HL-60 (cell line): ENCODE measurements at regions not wholly inside any gene's neighbourhood (a gene's known extent, or its start where the extent isn't known, plus 50 kb on each side); places are given as distances from the start of the nearest gene placed in this dataset.

Experiments used
- DNase-seq, 2 experiments: peaks; one replicate each; pipeline ENCODE4 v3.0.0-alpha.2; 2010 to 2020; ENCODE audit warnings: low read depth in 1 of 2, low spot score in 1 of 2
- H3K27ac ChIP-seq: fragments of 250-450 bp; sonication (Bioruptor Pico); replicated peaks from 2 replicates; pipeline ENCODE4 v1.5.1; 2020; ENCODE audit warnings: mild to moderate bottlenecking, moderate library complexity
- H3K27me3 ChIP-seq: fragments of 250-450 bp; sonication (Bioruptor Pico); 2 replicates; pipeline ENCODE4 v1.5.1; 2021; ENCODE audit warnings: mild to moderate bottlenecking, moderate library complexity; ENCODE audit not compliant: insufficient read depth, poor library complexity, severe bottlenecking
- H3K4me3 ChIP-seq: replicated peaks from 2 replicates; pipeline ENCODE4 v1.5.1; 2011; ENCODE audit warnings: mild to moderate bottlenecking, control low read depth, low read length; ENCODE audit not compliant: insufficient read depth
- GABPA ChIP-seq: IDR thresholded peaks from 2 replicates; pipeline ENCODE4 v1.6.1; 2012; ENCODE audit warnings: low read depth
- POLR2AphosphoS5 ChIP-seq: IDR thresholded peaks from 2 replicates; pipeline ENCODE4 v1.6.1; 2012; ENCODE audit warnings: low read depth
- SPI1 ChIP-seq: IDR thresholded peaks from 2 replicates; pipeline ENCODE4 v1.6.1; 2012; ENCODE audit warnings: low read depth, mild to moderate bottlenecking, borderline replicate concordance
- TF ChIP-seq, protein P1 (sequence below): IDR thresholded peaks from 2 replicates; pipeline ENCODE4 v1.6.1; 2012; ENCODE audit warnings: low read depth; ENCODE audit not compliant: insufficient replicate concordance
- TF ChIP-seq, protein P2 (sequence below): IDR thresholded peaks from one replicate; pipeline ENCODE4 v1.5.1; 2011; ENCODE audit warnings: low read length, control low read depth, inconsistent platforms; ENCODE audit not compliant: insufficient read depth

GRCh38 chr5:156174225-156174624 is 152.7 kb upstream of the SGCD start:
- Histone ChIP-seq H3K27me3 (no peaks in the 10 kb centered on the region), H3K27ac (no peak overlapping the region), H3K4me3 (no peak overlapping the region)
- no peak for DNase-seq
- TF ChIP-seq POLR2AphosphoS5 = no peak

DNA sequence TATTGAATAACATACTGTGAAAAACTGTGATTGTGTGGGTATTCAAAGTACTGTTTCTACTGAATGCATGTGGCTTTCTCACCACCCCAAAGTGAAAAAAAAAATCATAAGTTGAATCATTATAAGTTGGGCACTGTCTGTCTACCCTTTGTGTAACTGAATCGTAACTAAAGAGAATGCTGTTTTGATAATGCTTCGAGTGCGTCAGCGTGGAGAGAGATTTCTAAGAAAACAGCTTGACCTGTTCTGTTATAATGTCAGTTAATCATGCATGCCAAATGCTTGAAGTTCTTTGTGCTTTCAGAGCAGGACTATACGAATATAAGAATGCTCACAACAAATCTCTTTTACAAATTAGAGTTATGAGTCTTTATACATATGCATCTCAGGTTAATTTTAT is 148.8 kb upstream of the SGCD start:
- TF ChIP-seq, protein P1, sequence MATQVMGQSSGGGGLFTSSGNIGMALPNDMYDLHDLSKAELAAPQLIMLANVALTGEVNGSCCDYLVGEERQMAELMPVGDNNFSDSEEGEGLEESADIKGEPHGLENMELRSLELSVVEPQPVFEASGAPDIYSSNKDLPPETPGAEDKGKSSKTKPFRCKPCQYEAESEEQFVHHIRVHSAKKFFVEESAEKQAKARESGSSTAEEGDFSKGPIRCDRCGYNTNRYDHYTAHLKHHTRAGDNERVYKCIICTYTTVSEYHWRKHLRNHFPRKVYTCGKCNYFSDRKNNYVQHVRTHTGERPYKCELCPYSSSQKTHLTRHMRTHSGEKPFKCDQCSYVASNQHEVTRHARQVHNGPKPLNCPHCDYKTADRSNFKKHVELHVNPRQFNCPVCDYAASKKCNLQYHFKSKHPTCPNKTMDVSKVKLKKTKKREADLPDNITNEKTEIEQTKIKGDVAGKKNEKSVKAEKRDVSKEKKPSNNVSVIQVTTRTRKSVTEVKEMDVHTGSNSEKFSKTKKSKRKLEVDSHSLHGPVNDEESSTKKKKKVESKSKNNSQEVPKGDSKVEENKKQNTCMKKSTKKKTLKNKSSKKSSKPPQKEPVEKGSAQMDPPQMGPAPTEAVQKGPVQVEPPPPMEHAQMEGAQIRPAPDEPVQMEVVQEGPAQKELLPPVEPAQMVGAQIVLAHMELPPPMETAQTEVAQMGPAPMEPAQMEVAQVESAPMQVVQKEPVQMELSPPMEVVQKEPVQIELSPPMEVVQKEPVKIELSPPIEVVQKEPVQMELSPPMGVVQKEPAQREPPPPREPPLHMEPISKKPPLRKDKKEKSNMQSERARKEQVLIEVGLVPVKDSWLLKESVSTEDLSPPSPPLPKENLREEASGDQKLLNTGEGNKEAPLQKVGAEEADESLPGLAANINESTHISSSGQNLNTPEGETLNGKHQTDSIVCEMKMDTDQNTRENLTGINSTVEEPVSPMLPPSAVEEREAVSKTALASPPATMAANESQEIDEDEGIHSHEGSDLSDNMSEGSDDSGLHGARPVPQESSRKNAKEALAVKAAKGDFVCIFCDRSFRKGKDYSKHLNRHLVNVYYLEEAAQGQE = no peak
- TF ChIP-seq SPI1 (no peak), POLR2AphosphoS5 (no peak), GABPA (no peak)
- TF ChIP-seq, protein P2, sequence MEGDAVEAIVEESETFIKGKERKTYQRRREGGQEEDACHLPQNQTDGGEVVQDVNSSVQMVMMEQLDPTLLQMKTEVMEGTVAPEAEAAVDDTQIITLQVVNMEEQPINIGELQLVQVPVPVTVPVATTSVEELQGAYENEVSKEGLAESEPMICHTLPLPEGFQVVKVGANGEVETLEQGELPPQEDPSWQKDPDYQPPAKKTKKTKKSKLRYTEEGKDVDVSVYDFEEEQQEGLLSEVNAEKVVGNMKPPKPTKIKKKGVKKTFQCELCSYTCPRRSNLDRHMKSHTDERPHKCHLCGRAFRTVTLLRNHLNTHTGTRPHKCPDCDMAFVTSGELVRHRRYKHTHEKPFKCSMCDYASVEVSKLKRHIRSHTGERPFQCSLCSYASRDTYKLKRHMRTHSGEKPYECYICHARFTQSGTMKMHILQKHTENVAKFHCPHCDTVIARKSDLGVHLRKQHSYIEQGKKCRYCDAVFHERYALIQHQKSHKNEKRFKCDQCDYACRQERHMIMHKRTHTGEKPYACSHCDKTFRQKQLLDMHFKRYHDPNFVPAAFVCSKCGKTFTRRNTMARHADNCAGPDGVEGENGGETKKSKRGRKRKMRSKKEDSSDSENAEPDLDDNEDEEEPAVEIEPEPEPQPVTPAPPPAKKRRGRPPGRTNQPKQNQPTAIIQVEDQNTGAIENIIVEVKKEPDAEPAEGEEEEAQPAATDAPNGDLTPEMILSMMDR = no peak
- no peaks in the 10 kb centered on the region for H3K27me3 ChIP-seq
- no peak overlapping the region for H3K4me3 ChIP-seq
- H3K27ac ChIP-seq = no peak overlapping the region
- DNase-seq = no peak

DNA sequence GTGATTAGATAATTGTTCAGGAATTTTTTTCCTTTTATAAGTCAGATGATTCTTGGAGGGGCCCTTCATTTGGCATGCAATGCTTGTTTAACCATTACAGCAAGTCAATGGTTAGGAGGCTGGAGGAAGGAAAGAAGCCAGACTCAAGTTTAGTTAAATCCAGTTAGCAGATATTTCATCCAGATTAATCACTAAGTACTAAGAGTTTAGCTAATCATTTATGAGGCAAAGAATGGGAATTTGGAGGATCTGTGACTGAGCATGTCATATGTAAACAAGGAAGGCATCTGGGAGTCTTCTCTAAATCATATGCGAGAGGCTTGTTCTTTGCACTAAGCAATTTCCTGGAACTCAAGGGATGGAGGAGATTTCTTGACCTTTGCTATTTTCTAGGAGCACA is 145.3 kb upstream of the SGCD start:
- H3K27ac ChIP-seq = no peak overlapping the region
- no peaks in the 10 kb centered on the region for H3K27me3 ChIP-seq

More for the DNA sequence above, 145.3 kb upstream of the SGCD start:
- DNase-seq = no peak
- TF ChIP-seq GABPA (no peak), SPI1 (no peak), POLR2AphosphoS5 (no peak)
- TF ChIP-seq, protein P2 = no peak
- TF ChIP-seq, protein P1 = no peak
- no peak overlapping the region for H3K4me3 ChIP-seq
